IMR-90 (cell line): ENCODE measurements at regions not wholly inside any gene's neighbourhood (a gene's known extent, or its start where the extent isn't known, plus 50 kb on each side); places are given as distances from the start of the nearest gene placed in this dataset.

Experiments
- ATAC-seq: fragments of 200-7000 bp; cut with Tn5 transposase; 2 replicates; pipeline ENCODE4 v1.9.1; 2020; ENCODE audit warnings: low read depth, mild to moderate bottlenecking, moderate library complexity
- BruUV-seq: library from RNA; stranded (reverse); fragments of 400-500 nt; replicated peaks from 2 replicates; lab custom pipeline; 2021; lab: Mats Ljungman, UMichigan
- CTCF ChIA-PET: fragments of 300-600 bp; formaldehyde crosslinking; extraction: SDS; loops from one replicate; lab custom pipeline; 2021; ENCODE audit warnings: antibody characterized with exemption; lab: Yijun Ruan, JAX
- POLR2A ChIA-PET: fragments of 300-600 bp; sonication (Branson Sonifier 250); formaldehyde crosslinking; loops from one replicate; lab custom pipeline; 2022; ENCODE audit warnings: antibody characterized with exemption; ENCODE audit not compliant: unreplicated experiment; lab: Charles Lee
- DNase-seq: peaks from one replicate; pipeline ENCODE4 v3.0.0; 2013
- H2AFZ ChIP-seq: replicated peaks from 2 replicates; pipeline ENCODE3; 2013; ENCODE audit warnings: low read length, mild to moderate bottlenecking; ENCODE audit not compliant: poor library complexity
- H2AK5ac ChIP-seq: 2 replicates; pipeline ENCODE4 v1.6.1; 2013; ENCODE audit warnings: low read depth, low read length, inconsistent platforms
- H2AK9ac ChIP-seq: replicated peaks from 2 replicates; pipeline ENCODE3; 2013; ENCODE audit warnings: mild to moderate bottlenecking, low read depth, low read length, moderate library complexity; ENCODE audit not compliant: poor library complexity
- H2BK120ac ChIP-seq: 2 replicates; pipeline ENCODE4 v1.6.1; 2013; ENCODE audit warnings: low read depth, low read length, inconsistent platforms
- H2BK15ac ChIP-seq: 3 replicates; pipeline ENCODE4 v1.6.1; 2013; ENCODE audit warnings: low read depth, low read length, inconsistent platforms
- H2BK20ac ChIP-seq: 2 replicates; pipeline ENCODE4 v1.6.1; 2013; ENCODE audit warnings: low read depth, mild to moderate bottlenecking, inconsistent platforms, low read length, moderate library complexity
- H2BK5ac ChIP-seq: 2 replicates; pipeline ENCODE4 v1.6.1; 2013; ENCODE audit warnings: mild to moderate bottlenecking, low read depth, low read length, inconsistent platforms; ENCODE audit not compliant: poor library complexity, severe bottlenecking
- H3K14ac ChIP-seq: replicated peaks from 2 replicates; pipeline ENCODE4 v1.6.1; 2013; ENCODE audit warnings: low read depth, low read length, inconsistent platforms
- H3K18ac ChIP-seq: 2 replicates; pipeline ENCODE4 v1.6.1; 2013; ENCODE audit warnings: low read depth, low read length, control low read depth
- H3K23ac ChIP-seq: 2 replicates; pipeline ENCODE4 v1.6.1; 2013; ENCODE audit warnings: low read depth, low read length, inconsistent platforms
- H3K27ac ChIP-seq: 2 replicates; pipeline ENCODE4 v1.5.1; 2013; ENCODE audit warnings: mild to moderate bottlenecking, control low read depth, low read length; ENCODE audit not compliant: insufficient read depth
- H3K27me3 ChIP-seq: 2 replicates; pipeline ENCODE4 v1.6.1; 2013; ENCODE audit warnings: low read length; ENCODE audit not compliant: control insufficient read depth, insufficient read depth
- H3K36me3 ChIP-seq: 2 replicates; pipeline ENCODE4 v1.6.1; 2013; ENCODE audit warnings: low read length, mixed read lengths; ENCODE audit not compliant: control insufficient read depth, insufficient read depth
- H3K4ac ChIP-seq: 2 replicates; pipeline ENCODE4 v1.6.1; 2013; ENCODE audit warnings: low read depth, low read length, inconsistent platforms
- H3K4me1 ChIP-seq: 2 replicates; pipeline ENCODE4 v1.6.1; 2013; ENCODE audit warnings: low read length, mixed read lengths; ENCODE audit not compliant: control insufficient read depth, insufficient read depth
- H3K4me2 ChIP-seq: 2 replicates; pipeline ENCODE4 v1.6.1; 2013; ENCODE audit warnings: low read depth, mild to moderate bottlenecking, control low read depth, low read length, moderate library complexity
- H3K4me3 ChIP-seq: 2 replicates; pipeline ENCODE4 v1.5.1; 2013; ENCODE audit warnings: low read depth, mild to moderate bottlenecking, control low read depth, low read length, moderate library complexity; ENCODE audit not compliant: insufficient read depth
- H3K56ac ChIP-seq: 2 replicates; pipeline ENCODE4 v1.6.1; 2013; ENCODE audit warnings: low read length, inconsistent platforms; ENCODE audit not compliant: insufficient read depth; ENCODE audit errors: extremely low read depth
- H3K79me1 ChIP-seq, 2 experiments: 2 replicates each; pipeline ENCODE4 v1.6.1; 2013; ENCODE audit warnings: low read length in 2 of 2, inconsistent platforms in 1 of 2, low read depth in 1 of 2
- H3K9ac ChIP-seq: 2 replicates; pipeline ENCODE4 v1.6.1; 2013; ENCODE audit warnings: low read depth, low read length, control low read depth
- H3K9me1 ChIP-seq: 2 replicates; pipeline ENCODE4 v1.6.1; 2013; ENCODE audit warnings: low read length, inconsistent platforms; ENCODE audit not compliant: insufficient read depth
- H3K9me3 ChIP-seq: 2 replicates; pipeline ENCODE4 v1.6.1; 2013; ENCODE audit warnings: low read length; ENCODE audit not compliant: control insufficient read depth, insufficient read depth
- H4K20me1 ChIP-seq: 2 replicates; pipeline ENCODE4 v1.6.1; 2013; ENCODE audit warnings: low read length, inconsistent platforms; ENCODE audit not compliant: insufficient read depth
- H4K5ac ChIP-seq: 2 replicates; pipeline ENCODE4 v1.6.1; 2013; ENCODE audit warnings: mild to moderate bottlenecking, low read depth, low read length, control low read depth
- H4K8ac ChIP-seq, 2 experiments: 2 replicates each; pipeline ENCODE4 v1.6.1; 2013; ENCODE audit warnings: low read depth in 2 of 2, low read length in 2 of 2, control low read depth in 1 of 2, inconsistent platforms in 1 of 2
- H4K91ac ChIP-seq: 2 replicates; pipeline ENCODE4 v1.6.1; 2013; ENCODE audit warnings: low read depth, low read length, inconsistent platforms; ENCODE audit not compliant: insufficient read depth
- CEBPB ChIP-seq: IDR thresholded peaks from 2 replicates; pipeline ENCODE4 v1.6.1; 2012; ENCODE audit warnings: low read depth, low read length, improper control_type of control experiment
- CTCF ChIP-seq: conservative IDR thresholded peaks from 2 replicates; pipeline ENCODE4 v1.5.1; 2012; ENCODE audit warnings: mild to moderate bottlenecking, low read depth, low read length, improper control_type of control experiment
- ELK1 ChIP-seq: fragments of 150-350 bp; IDR thresholded peaks from 2 replicates; pipeline ENCODE4 v1.6.1; 2016; ENCODE audit warnings: low read depth, mild to moderate bottlenecking, low read length, moderate library complexity, borderline replicate concordance
- FOS ChIP-seq: fragments of 150-350 bp; IDR thresholded peaks from 2 replicates; pipeline ENCODE4 v1.6.1; 2016; ENCODE audit warnings: low read depth, low read length
- MAFK ChIP-seq: IDR thresholded peaks from 2 replicates; pipeline ENCODE4 v1.6.1; 2012; ENCODE audit warnings: low read depth, low read length, improper control_type of control experiment
- MAZ ChIP-seq: IDR thresholded peaks from 2 replicates; pipeline ENCODE4 v1.6.1; 2012; ENCODE audit warnings: low read depth, mild to moderate bottlenecking, low read length, improper control_type of control experiment, moderate library complexity, borderline replicate concordance
- MXI1 ChIP-seq: IDR thresholded peaks from 2 replicates; pipeline ENCODE4 v1.6.1; 2012; ENCODE audit warnings: low read depth, mild to moderate bottlenecking, low read length, moderate library complexity, borderline replicate concordance
- POLR2A ChIP-seq: IDR thresholded peaks from 2 replicates; pipeline ENCODE4 v1.6.1; 2012; ENCODE audit warnings: mild to moderate bottlenecking, low read depth, low read length
- RCOR1 ChIP-seq: IDR thresholded peaks from 2 replicates; pipeline ENCODE4 v1.6.1; 2012; ENCODE audit warnings: mild to moderate bottlenecking, low read length, improper control_type of control experiment; ENCODE audit not compliant: insufficient replicate concordance
- RFX5 ChIP-seq: IDR thresholded peaks from 2 replicates; pipeline ENCODE4 v1.8.0; 2012; ENCODE audit warnings: low read depth, mild to moderate bottlenecking, low read length, moderate library complexity
- SMC3 ChIP-seq: fragments of 150-350 bp; IDR thresholded peaks from 2 replicates; pipeline ENCODE4 v1.6.1; 2016; ENCODE audit warnings: low read depth, mild to moderate bottlenecking, antibody characterized with exemption, low read length, moderate library complexity
- USF2 ChIP-seq: fragments of 150-350 bp; IDR thresholded peaks from 2 replicates; pipeline ENCODE4 v1.6.1; 2017; ENCODE audit warnings: mild to moderate bottlenecking, antibody characterized with exemption, low read length, low read depth
- WGBS, 2 experiments: methylation state at CpG; one replicate each; pipeline versions ENCODE4 v1.1.5 to v1.1.7; 2013; ENCODE audit warnings: missing lambda C conversion rate in 2 of 2; ENCODE audit not compliant: insufficient read length in 1 of 2; ENCODE audit errors: extremely low coverage in 2 of 2; 5-methylcytosine and 5-hydroxymethylcytosine counted together
- dilution Hi-C: fragments of 300-500 bp; cut with HindIII; formaldehyde crosslinking; loops from one replicate; pipeline ENCODE4 v1.14.3; 2018; ENCODE audit warnings: low sequenced_read_pairs; ENCODE audit not compliant: unreplicated experiment
- in situ Hi-C: fragments of 300-500 bp; cut with MboI; formaldehyde crosslinking; loops from 3 replicates; pipeline ENCODE4 v1.14.3; 2019; ENCODE audit warnings: low sequenced_read_pairs, inconsistent platforms, mixed read lengths
- intact Hi-C: fragments of 100-400 bp; cut with micrococcal nuclease; formaldehyde crosslinking; loops from 2 replicates; pipeline ENCODE4 v1.10.0; 2022

GRCh38 chr1:229028987-229029878 lies 241.7 kb upstream of the RAB4A start (continued):
- TF ChIP-seq FOS: no peak
- no peak for TF ChIP-seq POLR2A

- Histone ChIP-seq H2AK9ac (no peak overlapping the region), H3K27me3 (peaks cover 7% of the 10 kb centered on the region), H2AFZ (no peak overlapping the region), H2BK15ac (no peak overlapping the region), H3K23ac (no peak overlapping the region), H3K4me3 (no peak overlapping the region), H4K8ac (no peak overlapping the region), H3K27ac (no peak overlapping the region), H2BK20ac (no peak overlapping the region), H2AK5ac (no peak overlapping the region), H2BK120ac (no peak overlapping the region), H3K9ac (no peak overlapping the region), H2BK5ac (no peak overlapping the region), H3K18ac (no peak overlapping the region), H4K91ac (no peak overlapping the region), H4K5ac (no peak overlapping the region), H3K4me2 (no peak overlapping the region), H3K56ac (no peak overlapping the region), H3K36me3 (no peaks in the 10 kb centered on the region), H3K4ac (no peak overlapping the region), H3K14ac (no peak overlapping the region), H3K4me1 (peaks cover 7% of the 10 kb centered on the region; the same call in 1 of the 2 replicates), H4K20me1 (no peaks in the 10 kb centered on the region), H3K9me1 (no peaks in the 10 kb centered on the region), H3K9me3 (no peaks in the 10 kb centered on the region), H3K79me1 (no peaks in the 10 kb centered on the region)
- in situ Hi-C loops: no loop called here
- DNase-seq (no peak), ATAC-seq (no peak; the same call in 1 of the 2 replicates)
- no TSS peak for BruUV-seq
- intact Hi-C loops: no loop called here
- WGBS, 2 experiments: no CpG with 5 or more reads among the region's 1 CpG
- dilution Hi-C loops: no loop called here
- CTCF ChIA-PET: interaction anchor here (0.6 to 0.7 kb wide), 2 partner anchors 11 to 129 kb away, joined by 3 to 5 read pairs; no protein-coding TSS in a partner anchor
- POLR2A ChIA-PET: no interaction called here
- TF ChIP-seq MAZ (no peak), MXI1 (no peak), CEBPB (no peak), MAFK (no peak), ELK1 (no peak), USF2 (no peak), RFX5 (no peak), RCOR1 (no peak), SMC3 (no peak), POLR2A (no peak), CTCF (no peak), FOS (no peak)
These were observed 241.1 kb upstream of the RAB4A start for GRCh38 chr1:229029879-229030235.
